HCT116 (cell line): ENCODE measurements at regions not wholly inside any gene's neighbourhood (a gene's known extent, or its start where the extent isn't known, plus 50 kb on each side); places are given as distances from the start of the nearest gene placed in this dataset.

Experiments used
- ATAC-seq: fragments of 200-7000 bp; cut with Tn5 transposase; 2 replicates; pipeline ENCODE4 v1.9.1; 2020; ENCODE audit warnings: mild to moderate bottlenecking, moderate library complexity
- BruUV-seq: library from RNA; stranded (reverse); fragments of 400-500 nt; replicated peaks from 2 replicates; lab custom pipeline; 2021; lab: Mats Ljungman, UMichigan
- CTCF ChIA-PET: fragments of 300-600 bp; sonication (Branson Sonifier 250); formaldehyde crosslinking; loops from one replicate; lab custom pipeline; 2021; ENCODE audit warnings: antibody characterized with exemption; lab: Charles Lee
- POLR2A ChIA-PET: fragments of 300-600, 350-600 bp; sonication (Branson Sonifier 250); formaldehyde crosslinking; loops from one replicate; lab custom pipeline; 2021; ENCODE audit warnings: antibody characterized with exemption; lab: Charles Lee
- RAD21 ChIA-PET, 2 experiments: fragments of 300-600 bp; sonication (Branson Sonifier 250); formaldehyde crosslinking; loops; one replicate each; lab custom pipeline; 2023; ENCODE audit warnings: low total read pairs in 2 of 2; ENCODE audit not compliant: uncharacterized antibody in 2 of 2, unreplicated experiment in 2 of 2, low non-redundant PET in 1 of 2; lab: Charles Lee
- DNase-seq: peaks from one replicate; pipeline ENCODE4 v3.0.0-alpha.2; 2010; ENCODE audit warnings: low read depth, low spot score
- H2AFZ ChIP-seq: fragments of 200-600 bp; shearing (Covaris generic), sonication (generic); 2 replicates; pipeline ENCODE4 v1.6.1; 2017; ENCODE audit warnings: low read depth, mixed run types, mixed read lengths, antibody characterized with exemption, low read length; ENCODE audit not compliant: poor library complexity, severe bottlenecking
- H3K27ac ChIP-seq: 2 replicates; pipeline ENCODE4 v1.5.1; 2012; ENCODE audit warnings: low read depth, low read length
- H3K27me3 ChIP-seq: fragments of 200-600 bp; sonication (generic); 2 replicates; pipeline ENCODE4 v1.6.1; 2016; ENCODE audit warnings: mixed run types, low read length, mixed read lengths; ENCODE audit not compliant: insufficient read depth
- H3K36me3 ChIP-seq, 2 experiments: fragments of 200-500 bp in 1 of 2; fragments of 200-600 bp in 1 of 2; sonication (Bioruptor generic) in 1 of 2; sonication (generic) in 1 of 2; 2 replicates each; pipeline versions ENCODE4 v1.5.1 to v1.6.1; 2014 to 2016; ENCODE audit warnings: low read length in 2 of 2, inconsistent platforms in 1 of 2, mixed read lengths in 1 of 2, mixed run types in 1 of 2; ENCODE audit not compliant: insufficient read depth in 2 of 2, control insufficient read depth in 1 of 2
- H3K4me1 ChIP-seq, 2 experiments: fragments of 200-600 bp in 1 of 2; sonication (generic) in 1 of 2; 2 replicates each; pipeline versions ENCODE4 v1.5.1 to v1.6.1; 2012 to 2017; ENCODE audit warnings: low read length in 2 of 2, inconsistent platforms in 1 of 2, mild to moderate bottlenecking in 1 of 2, mixed read lengths in 1 of 2, mixed run types in 1 of 2, moderate library complexity in 1 of 2; ENCODE audit not compliant: insufficient read depth in 2 of 2, control insufficient read depth in 1 of 2
- H3K4me2 ChIP-seq: fragments of 200-600 bp; sonication (generic); 2 replicates; pipeline ENCODE4 v1.6.1; 2017; ENCODE audit warnings: mixed run types, low read length, mixed read lengths
- H3K4me3 ChIP-seq, 2 experiments: fragments of 200-600 bp in 1 of 2; sonication (generic) in 1 of 2; replicated peaks in 1 of 2; 2 replicates each; pipeline ENCODE4 v1.5.1; 2011 to 2016; ENCODE audit warnings: low read length in 2 of 2, control low read depth in 1 of 2, low read depth in 1 of 2, mild to moderate bottlenecking in 1 of 2, mixed read lengths in 1 of 2, mixed run types in 1 of 2
- H3K79me2 ChIP-seq: fragments of 200-600 bp; sonication (generic); 2 replicates; pipeline ENCODE4 v1.6.1; 2017; ENCODE audit warnings: mild to moderate bottlenecking, mixed run types, low read length, moderate library complexity, mixed read lengths; ENCODE audit not compliant: insufficient read depth
- H3K9ac ChIP-seq: fragments of 200-600 bp; sonication (generic); 2 replicates; pipeline ENCODE4 v1.6.1; 2016; ENCODE audit warnings: low read length, mixed read lengths
- H3K9me2 ChIP-seq: fragments of 200-600 bp; sonication (generic), shearing (Covaris generic); 2 replicates; pipeline ENCODE4 v1.6.1; 2017; ENCODE audit warnings: mixed run types, mild to moderate bottlenecking, moderate library complexity; ENCODE audit not compliant: insufficient read depth
- H3K9me3 ChIP-seq, 2 experiments: fragments of 200-500 bp in 1 of 2; fragments of 200-600 bp in 1 of 2; sonication (Bioruptor generic) in 1 of 2; sonication (generic) in 1 of 2; 2 replicates each; pipeline ENCODE4 v1.6.1; 2014 to 2017; ENCODE audit warnings: low read length in 2 of 2, mixed read lengths in 2 of 2, inconsistent platforms in 1 of 2, low read depth in 1 of 2, mild to moderate bottlenecking in 1 of 2, mixed run types in 1 of 2, moderate library complexity in 1 of 2; ENCODE audit not compliant: control insufficient read depth in 1 of 2, insufficient read depth in 1 of 2
- H4K20me1 ChIP-seq: fragments of 200-600 bp; sonication (generic), shearing (Covaris generic); 2 replicates; pipeline ENCODE4 v1.6.1; 2017; ENCODE audit warnings: mixed run types, mild to moderate bottlenecking, moderate library complexity; ENCODE audit not compliant: insufficient read depth
- FOSL1 ChIP-seq: IDR thresholded peaks from 2 replicates; pipeline ENCODE4 v1.6.1; 2012; ENCODE audit warnings: low read depth
- RAD21 ChIP-seq: IDR thresholded peaks from 2 replicates; pipeline ENCODE4 v1.6.1; 2012; ENCODE audit warnings: low read depth, mild to moderate bottlenecking
- REST ChIP-seq: IDR thresholded peaks from 2 replicates; pipeline ENCODE4 v1.6.1; 2012; ENCODE audit warnings: low read depth
- ZBTB33 ChIP-seq: IDR thresholded peaks from 2 replicates; pipeline ENCODE4 v1.6.1; 2011; ENCODE audit warnings: mild to moderate bottlenecking, low read length, moderate library complexity; ENCODE audit not compliant: insufficient replicate concordance; ENCODE audit errors: extremely low read depth
- ZFX ChIP-seq: fragments of 450-650 bp; IDR thresholded peaks from 2 replicates; pipeline ENCODE4 v1.6.1; 2017
- intact Hi-C: fragments of 100-400 bp; cut with micrococcal nuclease; formaldehyde crosslinking; loops from 2 replicates; pipeline ENCODE4 v1.10.0; 2022

GRCh38 chr9:135198586-135199285 lies 111.3 kb downstream of the OLFM1 start:
- DNase-seq: no peak
- no peak overlapping the region for H3K4me2 ChIP-seq
- no peak overlapping the region for H3K27ac ChIP-seq
- no peak for ATAC-seq
- POLR2A ChIA-PET: no interaction called here
- no peaks in the 10 kb centered on the region for H3K9me2 ChIP-seq
- TF ChIP-seq RAD21 (no peak), ZBTB33 (no peak), FOSL1 (no peak), ZFX (no peak), REST (no peak)
- no peaks in the 10 kb centered on the region for H3K9me3 ChIP-seq
- no peaks in the 10 kb centered on the region for H4K20me1 ChIP-seq
- BruUV-seq: no TSS peak
- no peaks in the 10 kb centered on the region for H3K4me1 ChIP-seq
- CTCF ChIA-PET: no interaction called here
- H3K36me3 ChIP-seq: no peaks in the 10 kb centered on the region
- no peaks in the 10 kb centered on the region for H3K79me2 ChIP-seq
- no peak overlapping the region for H3K4me3 ChIP-seq
- intact Hi-C loops: no loop called here
- no peak overlapping the region for H3K9ac ChIP-seq
- RAD21 ChIA-PET: no interaction called here
- peaks cover 59% of the 10 kb centered on the region for H3K27me3 ChIP-seq
- no peak overlapping the region for H2AFZ ChIP-seq
